HS-27A (cell line): ENCODE measurements at regions not wholly inside any gene's neighbourhood (a gene's known extent, or its start where the extent isn't known, plus 50 kb on each side); places are given as distances from the start of the nearest gene placed in this dataset.
"Not testable (repeated sequence)": the region's sequence is repeated elsewhere in the genome, so short reads cannot be mapped to it uniquely, and the experiment has no call there.

Experiments used
- DNase-seq: peaks from one replicate; pipeline ENCODE4 v3.0.0-alpha.2; 2012; ENCODE audit warnings: low read depth, missing footprints

GRCh38 chr15:79606831-79607355 lies 174.8 kb downstream of the MINAR1 start:
- DNase-seq = no peak

GRCh38 chr15:79608066-79608864 lies 176.1 kb downstream of the MINAR1 start:
- no peak for DNase-seq

- no peak for DNase-seq
Observed at GRCh38 chr15:79609506-79609905, 177.4 kb downstream of the MINAR1 start.

- DNase-seq = no peak
Observed at GRCh38 chr15:79610021-79610420, 177.9 kb downstream of the MINAR1 start.

- no peak for DNase-seq
Observed at GRCh38 chr15:79615754-79616153, 183.6 kb downstream of the MINAR1 start.

GRCh38 chr15:79617071-79617470 lies 184.9 kb downstream of the MINAR1 start:
- DNase-seq = no peak

- no peak for DNase-seq
Observed at GRCh38 chr15:79620112-79620857, 188.1 kb downstream of the MINAR1 start.

- not testable (repeated sequence) for DNase-seq
Observed at GRCh38 chr15:79621805-79622204, 189.7 kb downstream of the MINAR1 start.

- DNase-seq = no peak
Observed at GRCh38 chr15:79623488-79623887, 191.4 kb downstream of the MINAR1 start.

- DNase-seq = no peak
Observed at GRCh38 chr15:79629687-79630086, 197.6 kb downstream of the MINAR1 start.

GRCh38 chr15:79632457-79632856 lies 200.3 kb downstream of the MINAR1 start:
- DNase-seq = no peak

GRCh38 chr15:79635149-79635771 lies 203.1 kb downstream of the MINAR1 start:
- DNase-seq = no peak

- no peak for DNase-seq
Observed at GRCh38 chr15:79635897-79636561, 203.9 kb downstream of the MINAR1 start.

- DNase-seq = peak; percentile 97
Observed at GRCh38 chr15:79640206-79640605, 208.1 kb downstream of the MINAR1 start.

- no peak for DNase-seq
Observed at GRCh38 chr15:79641841-79642240, 209.7 kb downstream of the MINAR1 start.

GRCh38 chr15:79643393-79643792 lies 211.3 kb downstream of the MINAR1 start:
- no peak for DNase-seq

- DNase-seq = peak; percentile 91
Observed at GRCh38 chr15:79644091-79644490, 212.0 kb downstream of the MINAR1 start.

GRCh38 chr15:79652972-79653371 lies 220.8 kb downstream of the MINAR1 start:
- DNase-seq = not testable (repeated sequence)

- DNase-seq = no peak
Observed at GRCh38 chr15:79653533-79653932, 221.4 kb downstream of the MINAR1 start.

GRCh38 chr15:79656151-79657000 lies 224.2 kb downstream of the MINAR1 start:
- no peak for DNase-seq

- no peak for DNase-seq
Observed at GRCh38 chr15:79657722-79658121, 225.6 kb downstream of the MINAR1 start.
